Caco-2 (cell line): ENCODE measurements at regions not wholly inside any gene's neighbourhood (a gene's known extent, or its start where the extent isn't known, plus 50 kb on each side); places are given as distances from the start of the nearest gene placed in this dataset.

ENCODE experiments used
- BruUV-seq: library from RNA; stranded (reverse); fragments of 400-500 nt; replicated peaks from 2 replicates; lab custom pipeline; 2021; lab: Mats Ljungman, UMichigan
- CTCF ChIA-PET: fragments of 300-600 bp; sonication (Branson Sonifier 250); formaldehyde crosslinking; loops from one replicate; lab custom pipeline; 2022; ENCODE audit warnings: antibody characterized with exemption; lab: Charles Lee
- POLR2A ChIA-PET: fragments of 300-600 bp; sonication (Branson Sonifier 250); formaldehyde crosslinking; loops from one replicate; lab custom pipeline; 2022; ENCODE audit warnings: antibody characterized with exemption; lab: Charles Lee
- DNase-seq, 2 experiments: peaks; one replicate each; pipeline versions ENCODE4 v3.0.0 to v3.0.0-alpha.2; 2020 to 2022
- H3K27me3 ChIP-seq: replicated peaks from 2 replicates; pipeline ENCODE4 v1.6.0; 2011; ENCODE audit warnings: low read length; ENCODE audit not compliant: control insufficient read depth, insufficient read depth
- H3K36me3 ChIP-seq: 2 replicates; pipeline ENCODE4 v1.5.1; 2011; ENCODE audit warnings: low read length; ENCODE audit not compliant: control insufficient read depth, insufficient read depth
- H3K4me1 ChIP-seq: fragments of 250-450 bp; sonication (Bioruptor Pico); 2 replicates; pipeline ENCODE4 v1.5.1; 2020; ENCODE audit warnings: mild to moderate bottlenecking
- H3K4me3 ChIP-seq: 2 replicates; pipeline ENCODE4 v1.5.1; 2011; ENCODE audit warnings: low read depth, mild to moderate bottlenecking, control low read depth, low read length
- H3K9me3 ChIP-seq: fragments of 250-450 bp; sonication (Bioruptor Pico); 2 replicates; pipeline ENCODE4 v1.5.1; 2020; ENCODE audit warnings: mild to moderate bottlenecking, moderate library complexity
- H3K27ac Mint-ChIP-seq: one replicate; pipeline ENCODE4 v1.8.0; 2022; ENCODE audit warnings: mixed read lengths; ENCODE audit not compliant: unreplicated experiment
- H3K27me3 Mint-ChIP-seq: one replicate; pipeline ENCODE4 v1.8.0; 2022; ENCODE audit warnings: mixed read lengths; ENCODE audit not compliant: insufficient read depth, unreplicated experiment
- H3K36me3 Mint-ChIP-seq: one replicate; pipeline ENCODE4 v1.8.0; 2022; ENCODE audit warnings: mild to moderate bottlenecking, mixed read lengths; ENCODE audit not compliant: insufficient read depth, unreplicated experiment
- H3K4me1 Mint-ChIP-seq: one replicate; pipeline ENCODE4 v1.8.0; 2022; ENCODE audit warnings: low read depth, mixed read lengths; ENCODE audit not compliant: unreplicated experiment
- H3K4me3 Mint-ChIP-seq: one replicate; pipeline ENCODE4 v1.8.0; 2022; ENCODE audit warnings: mild to moderate bottlenecking, moderate library complexity, mixed read lengths; ENCODE audit not compliant: unreplicated experiment
- H3K9me3 Mint-ChIP-seq: one replicate; pipeline ENCODE4 v1.8.0; 2022; ENCODE audit warnings: mixed read lengths; ENCODE audit not compliant: unreplicated experiment
- intact Hi-C: fragments of 100-400 bp; cut with micrococcal nuclease; formaldehyde crosslinking; loops from one replicate; pipeline ENCODE4 v1.10.0; 2022; ENCODE audit not compliant: unreplicated experiment
- TF ChIP-seq, protein P1 (sequence below), 2 experiments: fragments of 200-600 bp in 1 of 2; IDR thresholded peaks; 1 replicate in 1 of 2; 2 replicates in 1 of 2; pipeline versions ENCODE4 v1.5.1 to v1.8.0; 2011 to 2022; ENCODE audit warnings: antibody characterized with exemption in 1 of 2, control low read depth in 1 of 2, inconsistent platforms in 1 of 2, low read depth in 1 of 2, low read length in 1 of 2, mild to moderate bottlenecking in 1 of 2, moderate library complexity in 1 of 2; ENCODE audit not compliant: insufficient read depth in 1 of 2, severe bottlenecking in 1 of 2, unreplicated experiment in 1 of 2

DNA sequence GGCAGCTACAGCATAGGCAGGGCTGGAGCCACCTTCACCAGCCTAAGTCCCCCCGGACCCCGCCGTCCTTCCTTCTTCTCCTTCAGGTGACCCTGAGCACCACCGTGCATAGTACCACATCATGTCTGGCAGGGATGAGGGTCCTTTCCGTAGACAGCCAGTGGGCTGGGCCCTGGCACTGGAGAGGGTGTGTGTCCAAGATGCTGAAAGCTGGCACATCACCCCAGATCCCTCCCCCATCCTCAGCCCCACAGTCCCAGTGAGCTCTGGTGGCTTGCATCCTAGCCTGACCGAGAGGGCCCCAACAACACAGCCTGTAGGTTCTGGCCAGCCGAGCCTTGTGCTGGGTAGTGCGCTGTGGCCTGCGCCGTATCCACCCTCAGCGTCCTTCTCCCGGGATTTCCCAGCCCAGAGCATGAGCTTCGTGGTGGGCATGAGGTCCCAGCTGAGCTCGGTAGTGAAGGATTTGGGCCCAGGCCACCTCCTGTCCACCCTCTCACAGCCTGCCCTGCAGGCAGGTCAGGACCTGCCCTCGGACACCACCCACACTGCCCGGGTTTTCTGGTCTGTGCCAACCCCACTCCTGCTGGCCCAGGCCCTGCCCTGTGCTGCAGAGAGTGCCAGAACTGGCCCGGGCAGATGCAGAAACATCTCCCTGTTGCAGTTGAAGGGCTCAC, 1124.3 kb downstream of the BRD1 start:
- intact Hi-C loops, result no loop called here
- H3K27ac Mint-ChIP-seq, result no peak overlapping the region
- H3K4me1 Mint-ChIP-seq, result no peaks in the 10 kb centered on the region
- H3K4me3 Mint-ChIP-seq, result no peak overlapping the region
- H3K27me3 Mint-ChIP-seq, result no peaks in the 10 kb centered on the region
- Histone ChIP-seq H3K36me3 (no peaks in the 10 kb centered on the region), H3K9me3 (no peaks in the 10 kb centered on the region), H3K4me1 (no peaks in the 10 kb centered on the region), H3K27me3 (no peaks in the 10 kb centered on the region), H3K4me3 (no peak overlapping the region)
- CTCF ChIA-PET, result no interaction called here
- no peaks in the 10 kb centered on the region for H3K36me3 Mint-ChIP-seq
- POLR2A ChIA-PET, result no interaction called here
- no peak for DNase-seq
- no peaks in the 10 kb centered on the region for H3K9me3 Mint-ChIP-seq
- no TSS peak for BruUV-seq
- TF ChIP-seq, protein P1, sequence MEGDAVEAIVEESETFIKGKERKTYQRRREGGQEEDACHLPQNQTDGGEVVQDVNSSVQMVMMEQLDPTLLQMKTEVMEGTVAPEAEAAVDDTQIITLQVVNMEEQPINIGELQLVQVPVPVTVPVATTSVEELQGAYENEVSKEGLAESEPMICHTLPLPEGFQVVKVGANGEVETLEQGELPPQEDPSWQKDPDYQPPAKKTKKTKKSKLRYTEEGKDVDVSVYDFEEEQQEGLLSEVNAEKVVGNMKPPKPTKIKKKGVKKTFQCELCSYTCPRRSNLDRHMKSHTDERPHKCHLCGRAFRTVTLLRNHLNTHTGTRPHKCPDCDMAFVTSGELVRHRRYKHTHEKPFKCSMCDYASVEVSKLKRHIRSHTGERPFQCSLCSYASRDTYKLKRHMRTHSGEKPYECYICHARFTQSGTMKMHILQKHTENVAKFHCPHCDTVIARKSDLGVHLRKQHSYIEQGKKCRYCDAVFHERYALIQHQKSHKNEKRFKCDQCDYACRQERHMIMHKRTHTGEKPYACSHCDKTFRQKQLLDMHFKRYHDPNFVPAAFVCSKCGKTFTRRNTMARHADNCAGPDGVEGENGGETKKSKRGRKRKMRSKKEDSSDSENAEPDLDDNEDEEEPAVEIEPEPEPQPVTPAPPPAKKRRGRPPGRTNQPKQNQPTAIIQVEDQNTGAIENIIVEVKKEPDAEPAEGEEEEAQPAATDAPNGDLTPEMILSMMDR (IDR thresholded peaks at IDR 0.05; ENCODE audit: insufficient read depth in 1 of 2, low read depth in 1 of 2, low read length in 1 of 2, severe bottlenecking in 1 of 2, unreplicated experiment in 1 of 2), result no peak

DNA sequence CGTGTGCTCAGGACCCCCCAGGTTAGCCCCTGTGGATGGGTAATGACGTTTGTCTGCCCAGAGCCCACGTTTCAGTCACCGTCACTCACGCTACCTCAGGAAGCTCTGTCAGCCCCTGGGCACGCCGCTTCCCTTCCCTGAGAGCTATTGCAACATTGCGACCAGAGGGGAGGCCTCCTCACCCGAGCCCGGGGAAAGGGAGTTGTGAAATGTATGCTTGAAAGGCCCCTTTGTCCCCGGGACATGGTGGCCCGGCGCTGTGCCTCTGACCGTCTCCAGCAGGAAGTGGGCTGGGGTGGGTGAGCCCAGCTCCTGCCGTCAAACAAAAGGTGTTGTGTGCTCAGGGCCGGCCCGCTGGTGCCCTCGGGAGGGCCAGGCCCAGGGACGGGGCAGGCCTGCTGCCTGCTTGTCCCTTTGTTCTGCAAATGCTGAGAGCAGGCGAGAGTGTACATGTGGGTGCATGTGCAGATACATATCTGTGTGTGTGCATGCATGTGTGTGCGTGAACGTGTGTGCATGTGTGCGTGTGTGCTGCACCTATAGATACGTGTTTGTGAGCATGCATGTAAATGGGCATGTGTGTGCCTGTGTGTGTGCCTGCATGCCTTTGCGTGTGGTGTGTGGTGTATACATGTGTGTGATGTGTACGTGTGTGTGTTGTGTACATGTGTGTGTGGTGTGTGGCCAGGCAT, 1125.0 kb downstream of the BRD1 start:
- ChIA-PET CTCF (no interaction called here), POLR2A (no interaction called here)
- Histone ChIP-seq H3K4me1 (no peaks in the 10 kb centered on the region), H3K36me3 (no peaks in the 10 kb centered on the region), H3K4me3 (no peak overlapping the region), H3K27me3 (no peaks in the 10 kb centered on the region), H3K9me3 (no peaks in the 10 kb centered on the region)
- no peak for DNase-seq
- H3K27ac Mint-ChIP-seq, result no peak overlapping the region
- no peak overlapping the region for H3K4me3 Mint-ChIP-seq
- H3K36me3 Mint-ChIP-seq, result no peaks in the 10 kb centered on the region
- no peaks in the 10 kb centered on the region for H3K9me3 Mint-ChIP-seq
- BruUV-seq, result no TSS peak
- intact Hi-C loops, result no loop called here
- TF ChIP-seq, protein P1 (IDR thresholded peaks at IDR 0.05; ENCODE audit: insufficient read depth in 1 of 2, low read depth in 1 of 2, low read length in 1 of 2, severe bottlenecking in 1 of 2, unreplicated experiment in 1 of 2), result no peak
- H3K4me1 Mint-ChIP-seq, result no peaks in the 10 kb centered on the region
- no peaks in the 10 kb centered on the region for H3K27me3 Mint-ChIP-seq

DNA sequence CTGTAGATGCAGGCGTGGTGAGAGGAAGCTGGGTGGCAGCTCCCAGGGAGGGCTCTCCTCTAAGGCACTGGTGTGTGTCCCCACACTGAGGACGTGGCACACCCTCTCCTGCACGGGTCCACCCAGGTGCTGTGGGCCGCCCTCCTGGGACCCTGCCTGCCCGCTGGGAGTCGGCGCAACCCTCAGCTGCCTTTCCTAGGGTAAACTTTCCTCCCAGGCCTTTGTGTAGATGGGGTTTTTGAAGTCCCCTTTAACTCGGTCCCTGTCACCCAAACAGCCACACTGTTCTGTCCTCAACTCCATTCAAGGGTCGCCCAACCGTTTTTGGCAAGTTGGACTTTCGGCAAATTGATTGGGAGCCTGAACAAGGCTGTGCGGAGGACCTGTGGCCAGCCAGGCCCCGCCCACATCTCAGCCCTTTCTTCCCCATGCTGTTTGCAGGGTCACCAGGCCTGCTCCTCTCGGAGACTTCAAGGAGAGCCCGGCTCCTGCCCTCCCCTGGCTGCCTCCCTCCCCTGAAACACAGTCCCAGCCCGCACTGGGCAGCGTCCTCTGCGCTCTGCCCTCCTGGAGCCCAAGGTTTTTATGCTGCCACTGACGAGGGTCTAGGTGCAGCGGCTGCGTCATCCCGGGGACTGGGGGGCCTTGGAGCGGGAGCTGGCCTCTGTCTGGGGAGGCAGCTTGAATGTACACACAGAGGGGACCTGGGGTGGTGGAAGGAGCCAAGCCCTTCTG, 1126.2 kb downstream of the BRD1 start:
- Mint-ChIP-seq H3K4me1 (no peaks in the 10 kb centered on the region), H3K27me3 (no peaks in the 10 kb centered on the region), H3K27ac (no peak overlapping the region), H3K36me3 (no peaks in the 10 kb centered on the region), H3K9me3 (no peaks in the 10 kb centered on the region), H3K4me3 (no peak overlapping the region)
- Histone ChIP-seq H3K9me3 (no peaks in the 10 kb centered on the region), H3K27me3 (no peaks in the 10 kb centered on the region), H3K4me1 (no peaks in the 10 kb centered on the region), H3K4me3 (no peak overlapping the region), H3K36me3 (no peaks in the 10 kb centered on the region)
- DNase-seq, result no peak
- ChIA-PET CTCF (no interaction called here), POLR2A (no interaction called here)
- intact Hi-C loops, result no loop called here
- TF ChIP-seq, protein P1 (IDR thresholded peaks at IDR 0.05; ENCODE audit: insufficient read depth in 1 of 2, low read depth in 1 of 2, low read length in 1 of 2, severe bottlenecking in 1 of 2, unreplicated experiment in 1 of 2), result no peak
- BruUV-seq, result no TSS peak
